ENCODE measurements at regions not wholly inside any gene's neighbourhood (a gene's known extent, or its start where the extent isn't known, plus 50 kb on each side); places are given as distances from the start of the nearest gene placed in this dataset.

DNA sequence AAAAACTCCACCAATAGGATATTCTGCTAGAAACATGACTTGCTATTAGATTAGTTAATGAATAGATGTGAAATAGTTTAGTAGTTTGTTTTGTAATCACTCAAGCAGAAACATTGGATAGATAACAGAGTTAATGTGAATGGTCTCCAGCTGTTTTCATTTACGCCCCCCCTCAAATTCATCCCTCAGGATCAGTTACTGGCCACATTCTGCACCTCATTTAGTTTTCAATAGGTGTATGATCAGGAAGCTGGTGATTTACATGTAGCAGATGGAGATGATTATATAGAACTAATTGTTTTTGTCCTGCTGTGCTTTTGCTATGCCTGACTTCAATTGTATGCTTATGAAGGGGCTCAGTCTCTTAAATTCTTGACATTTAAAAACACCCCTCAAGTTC is 759.0 kb downstream of the SLITRK6 start:
- TF ChIP-seq EZH2phosphoT487 (IDR thresholded peaks at IDR 0.05; ENCODE audit: borderline replicate concordance, low read length), result no peak
- TF ChIP-seq, protein P1, sequence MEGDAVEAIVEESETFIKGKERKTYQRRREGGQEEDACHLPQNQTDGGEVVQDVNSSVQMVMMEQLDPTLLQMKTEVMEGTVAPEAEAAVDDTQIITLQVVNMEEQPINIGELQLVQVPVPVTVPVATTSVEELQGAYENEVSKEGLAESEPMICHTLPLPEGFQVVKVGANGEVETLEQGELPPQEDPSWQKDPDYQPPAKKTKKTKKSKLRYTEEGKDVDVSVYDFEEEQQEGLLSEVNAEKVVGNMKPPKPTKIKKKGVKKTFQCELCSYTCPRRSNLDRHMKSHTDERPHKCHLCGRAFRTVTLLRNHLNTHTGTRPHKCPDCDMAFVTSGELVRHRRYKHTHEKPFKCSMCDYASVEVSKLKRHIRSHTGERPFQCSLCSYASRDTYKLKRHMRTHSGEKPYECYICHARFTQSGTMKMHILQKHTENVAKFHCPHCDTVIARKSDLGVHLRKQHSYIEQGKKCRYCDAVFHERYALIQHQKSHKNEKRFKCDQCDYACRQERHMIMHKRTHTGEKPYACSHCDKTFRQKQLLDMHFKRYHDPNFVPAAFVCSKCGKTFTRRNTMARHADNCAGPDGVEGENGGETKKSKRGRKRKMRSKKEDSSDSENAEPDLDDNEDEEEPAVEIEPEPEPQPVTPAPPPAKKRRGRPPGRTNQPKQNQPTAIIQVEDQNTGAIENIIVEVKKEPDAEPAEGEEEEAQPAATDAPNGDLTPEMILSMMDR (IDR thresholded peaks at IDR 0.05; ENCODE audit: low read depth, low read length, poor library complexity, severe bottlenecking), result no peak

All from DOHH2 (cell line).